CD8-positive, alpha-beta memory T cell (primary cell): ENCODE measurements at regions not wholly inside any gene's neighbourhood (a gene's known extent, or its start where the extent isn't known, plus 50 kb on each side); places are given as distances from the start of the nearest gene placed in this dataset.

Experiments
- CTCF ChIA-PET: fragments of 350-600 bp; sonication (Branson Sonifier 250); formaldehyde crosslinking; loops from one replicate; lab custom pipeline; 2021; ENCODE audit warnings: antibody characterized with exemption; lab: Charles Lee
- POLR2A ChIA-PET: fragments of 350-600 bp; sonication (Branson Sonifier 250); formaldehyde crosslinking; loops from one replicate; lab custom pipeline; 2021; ENCODE audit warnings: antibody characterized with exemption; lab: Charles Lee
- DNase-seq, 5 donors: peaks; one replicate each; pipeline versions ENCODE4 v3.0.0 to v3.0.0-alpha.2; 2020 to 2022; ENCODE audit warnings: mixed read lengths in 1 of 5
- H3K27ac ChIP-seq: one replicate; pipeline ENCODE4 v1.7.0; 2013; ENCODE audit warnings: low read depth, mild to moderate bottlenecking, low read length, moderate library complexity
- H3K27me3 ChIP-seq: 2 replicates; pipeline ENCODE4 v1.7.0; 2013; ENCODE audit warnings: low read length, mild to moderate bottlenecking; ENCODE audit not compliant: insufficient read depth, poor library complexity, severe bottlenecking
- H3K36me3 ChIP-seq: 2 replicates; pipeline ENCODE4 v1.7.0; 2013; ENCODE audit warnings: mild to moderate bottlenecking, low read length, moderate library complexity; ENCODE audit not compliant: insufficient read depth
- H3K4me1 ChIP-seq: 2 replicates; pipeline ENCODE4 v1.7.0; 2013; ENCODE audit warnings: mild to moderate bottlenecking, low read length, moderate library complexity; ENCODE audit not compliant: insufficient read depth
- H3K4me3 ChIP-seq: 2 replicates; pipeline ENCODE4 v1.7.0; 2013; ENCODE audit warnings: mild to moderate bottlenecking, low read length
- H3K9me3 ChIP-seq: 2 replicates; pipeline ENCODE4 v1.7.0; 2013; ENCODE audit warnings: mild to moderate bottlenecking, low read length
- H3K27ac Mint-ChIP-seq, 8 donors: one replicate each; pipeline ENCODE4 v1.8.0; 2020 to 2021; ENCODE audit warnings: mixed read lengths in 8 of 8, mild to moderate bottlenecking in 6 of 8, inconsistent platforms in 3 of 8, moderate library complexity in 3 of 8
- H3K27me3 Mint-ChIP-seq, 2 donors: one replicate each; pipeline ENCODE4 v1.8.0; 2020 to 2021; ENCODE audit warnings: mixed read lengths in 2 of 2, mild to moderate bottlenecking in 1 of 2, moderate library complexity in 1 of 2
- H3K36me3 Mint-ChIP-seq, 3 donors: one replicate each; pipeline ENCODE4 v1.8.0; 2020 to 2021; ENCODE audit warnings: mixed read lengths in 3 of 3, inconsistent platforms in 1 of 3, mild to moderate bottlenecking in 1 of 3
- H3K4me1 Mint-ChIP-seq, 3 donors: one replicate each; pipeline ENCODE4 v1.8.0; 2020 to 2021; ENCODE audit warnings: mixed read lengths in 3 of 3, inconsistent platforms in 1 of 3, mild to moderate bottlenecking in 1 of 3
- H3K4me3 Mint-ChIP-seq, 7 donors: one replicate each; pipeline ENCODE4 v1.8.0; 2020 to 2021; ENCODE audit warnings: mixed read lengths in 7 of 7, mild to moderate bottlenecking in 6 of 7, moderate library complexity in 4 of 7, inconsistent platforms in 2 of 7
- H3K9me3 Mint-ChIP-seq, 5 donors: one replicate each; pipeline ENCODE4 v1.8.0; 2020 to 2022; ENCODE audit warnings: mixed read lengths in 5 of 5, mild to moderate bottlenecking in 3 of 5, moderate library complexity in 2 of 5, inconsistent platforms in 1 of 5

- Mint-ChIP-seq H3K4me3 (no peak overlapping the region), H3K36me3 (peaks cover 0 to 52% (median 1%) of the 10 kb centered on the region in 3 donors), H3K9me3 (peaks cover 24 to 37% (median 35%) of the 10 kb centered on the region in 5 donors), H3K27me3 (peaks cover 11 to 18% of the 10 kb centered on the region in 2 donors), H3K4me1 (peaks cover 6 to 7% (median 7%) of the 10 kb centered on the region in 3 donors), H3K27ac (no peak overlapping the region)
- no peak overlapping the region for H3K27ac ChIP-seq
- no peak overlapping the region for H3K4me3 ChIP-seq
- peaks cover 7% of the 10 kb centered on the region for H3K9me3 ChIP-seq
- ChIA-PET POLR2A (no interaction called here), CTCF (no interaction called here)
- H3K36me3 ChIP-seq = no peaks in the 10 kb centered on the region
- no peaks in the 10 kb centered on the region for H3K4me1 ChIP-seq
- DNase-seq = no peak
- no peaks in the 10 kb centered on the region for H3K27me3 ChIP-seq
Observed at GRCh38 chr5:110070836-110071235, 381.1 kb downstream of the MAN2A1 start.

GRCh38 chr5:110072651-110073050 lies 382.9 kb downstream of the MAN2A1 start:
- ChIA-PET CTCF (no interaction called here), POLR2A (interaction anchor here (0.7 kb wide), 1 partner anchor 65 kb away, joined by 5 read pairs; no protein-coding TSS in a partner anchor)
- H3K9me3 Mint-ChIP-seq = peaks cover 24 to 37% (median 35%) of the 10 kb centered on the region in 5 donors
- H3K36me3 Mint-ChIP-seq = peaks cover 0 to 59% (median 0%) of the 10 kb centered on the region in 3 donors
- no peak for DNase-seq
- peaks cover 0 to 1% (median under 1%) of the 10 kb centered on the region in 3 donors for H3K4me1 Mint-ChIP-seq
- H3K27ac ChIP-seq = no peak overlapping the region
- H3K36me3 ChIP-seq = no peaks in the 10 kb centered on the region
- H3K9me3 ChIP-seq = peaks cover 7% of the 10 kb centered on the region
- H3K4me1 ChIP-seq = no peaks in the 10 kb centered on the region
- H3K4me3 Mint-ChIP-seq = no peak overlapping the region
- peaks cover 14 to 33% of the 10 kb centered on the region in 2 donors for H3K27me3 Mint-ChIP-seq
- H3K27me3 ChIP-seq = no peaks in the 10 kb centered on the region
- no peak overlapping the region for H3K4me3 ChIP-seq
- no peak overlapping the region for H3K27ac Mint-ChIP-seq

GRCh38 chr5:110073534-110073933 lies 383.8 kb downstream of the MAN2A1 start:
- Histone ChIP-seq H3K4me3 (no peak overlapping the region), H3K27me3 (no peaks in the 10 kb centered on the region), H3K9me3 (peaks cover 7% of the 10 kb centered on the region), H3K36me3 (no peaks in the 10 kb centered on the region), H3K4me1 (no peaks in the 10 kb centered on the region), H3K27ac (no peak overlapping the region)
- CTCF ChIA-PET = no interaction called here
- Mint-ChIP-seq H3K27me3 (peaks cover 14 to 38% of the 10 kb centered on the region in 2 donors), H3K4me1 (no peaks in the 10 kb centered on the region), H3K27ac (no peak overlapping the region), H3K36me3 (peaks cover 0 to 54% (median 0%) of the 10 kb centered on the region in 3 donors), H3K4me3 (no peak overlapping the region), H3K9me3 (peaks cover 24 to 37% (median 33%) of the 10 kb centered on the region in 5 donors)
- no peak for DNase-seq
- POLR2A ChIA-PET = no interaction called here

GRCh38 chr5:110075656-110076055 lies 385.9 kb downstream of the MAN2A1 start:
- H3K4me3 ChIP-seq = no peak overlapping the region
- Mint-ChIP-seq H3K36me3 (peaks cover 0 to 38% (median 0%) of the 10 kb centered on the region in 3 donors), H3K4me3 (no peak overlapping the region), H3K27me3 (peaks cover 14 to 38% of the 10 kb centered on the region in 2 donors), H3K4me1 (no peaks in the 10 kb centered on the region), H3K27ac (no peak overlapping the region), H3K9me3 (peaks cover 21 to 29% (median 24%) of the 10 kb centered on the region in 5 donors)
- peaks cover 7% of the 10 kb centered on the region for H3K9me3 ChIP-seq
- no peaks in the 10 kb centered on the region for H3K4me1 ChIP-seq
- POLR2A ChIA-PET = no interaction called here
- no peak overlapping the region for H3K27ac ChIP-seq
- H3K36me3 ChIP-seq = no peaks in the 10 kb centered on the region
- H3K27me3 ChIP-seq = no peaks in the 10 kb centered on the region
- CTCF ChIA-PET = no interaction called here
- no peak for DNase-seq

- POLR2A ChIA-PET = no interaction called here
- no peak overlapping the region for H3K4me3 ChIP-seq
- H3K27ac ChIP-seq = no peak overlapping the region
- H3K27me3 Mint-ChIP-seq = peaks cover 14 to 36% of the 10 kb centered on the region in 2 donors
- no peaks in the 10 kb centered on the region for H3K4me1 Mint-ChIP-seq
- peaks cover 19 to 26% (median 23%) of the 10 kb centered on the region in 5 donors for H3K9me3 Mint-ChIP-seq
- H3K27me3 ChIP-seq = no peaks in the 10 kb centered on the region
- no peak overlapping the region for H3K4me3 Mint-ChIP-seq
- peaks cover 7% of the 10 kb centered on the region for H3K9me3 ChIP-seq
- no peak overlapping the region for H3K27ac Mint-ChIP-seq
- DNase-seq = no peak
- no peaks in the 10 kb centered on the region for H3K36me3 ChIP-seq
- peaks cover 0 to 32% (median 0%) of the 10 kb centered on the region in 3 donors for H3K36me3 Mint-ChIP-seq
- H3K4me1 ChIP-seq = no peaks in the 10 kb centered on the region
- CTCF ChIA-PET = no interaction called here
Observed at GRCh38 chr5:110077147-110077546, 387.4 kb downstream of the MAN2A1 start.

- H3K9me3 ChIP-seq = no peaks in the 10 kb centered on the region
- no peaks in the 10 kb centered on the region for H3K36me3 ChIP-seq
- H3K27ac Mint-ChIP-seq = no peak overlapping the region
- ChIA-PET CTCF (no interaction called here), POLR2A (no interaction called here)
- peaks cover 4 to 9% (median 5%) of the 10 kb centered on the region in 3 donors for H3K4me1 Mint-ChIP-seq
- no peak overlapping the region for H3K4me3 Mint-ChIP-seq
- no peaks in the 10 kb centered on the region for H3K4me1 ChIP-seq
- H3K36me3 Mint-ChIP-seq = peaks cover 0 to 4% (median 0%) of the 10 kb centered on the region in 3 donors
- peaks cover 1 to 18% of the 10 kb centered on the region in 2 donors for H3K27me3 Mint-ChIP-seq
- H3K9me3 Mint-ChIP-seq = peaks cover 0 to 3% (median 0%) of the 10 kb centered on the region in 5 donors
- H3K27me3 ChIP-seq = no peaks in the 10 kb centered on the region
- H3K27ac ChIP-seq = no peak overlapping the region
- no peak for DNase-seq
- H3K4me3 ChIP-seq = no peak overlapping the region
Observed at GRCh38 chr5:110082194-110082593, 392.5 kb downstream of the MAN2A1 start.

- H3K9me3 Mint-ChIP-seq = no peaks in the 10 kb centered on the region
- H3K27ac Mint-ChIP-seq = no peak overlapping the region
- H3K27me3 Mint-ChIP-seq = peaks cover 0 to 12% of the 10 kb centered on the region in 2 donors
- ChIA-PET CTCF (no interaction called here), POLR2A (no interaction called here)
- H3K4me3 ChIP-seq = no peak overlapping the region
- H3K36me3 ChIP-seq = no peaks in the 10 kb centered on the region
- peaks cover 4 to 10% (median 6%) of the 10 kb centered on the region in 3 donors for H3K4me1 Mint-ChIP-seq
- no peak overlapping the region for H3K27ac ChIP-seq
- no peaks in the 10 kb centered on the region for H3K9me3 ChIP-seq
- H3K4me3 Mint-ChIP-seq = no peak overlapping the region
- no peaks in the 10 kb centered on the region for H3K36me3 Mint-ChIP-seq
- H3K4me1 ChIP-seq = no peaks in the 10 kb centered on the region
- no peak for DNase-seq
- H3K27me3 ChIP-seq = no peaks in the 10 kb centered on the region
Observed at GRCh38 chr5:110082863-110083262, 393.1 kb downstream of the MAN2A1 start.

GRCh38 chr5:110085826-110086225 lies 396.1 kb downstream of the MAN2A1 start:
- no peak overlapping the region for H3K4me3 Mint-ChIP-seq
- no peak for DNase-seq
- Histone ChIP-seq H3K36me3 (no peaks in the 10 kb centered on the region), H3K27ac (no peak overlapping the region), H3K4me3 (no peak overlapping the region), H3K27me3 (no peaks in the 10 kb centered on the region), H3K9me3 (no peaks in the 10 kb centered on the region), H3K4me1 (no peaks in the 10 kb centered on the region)
- ChIA-PET CTCF (no interaction called here), POLR2A (no interaction called here)
- H3K9me3 Mint-ChIP-seq = no peaks in the 10 kb centered on the region
- no peak overlapping the region for H3K27ac Mint-ChIP-seq
- peaks cover 0 to 8% of the 10 kb centered on the region in 2 donors for H3K27me3 Mint-ChIP-seq
- H3K36me3 Mint-ChIP-seq = no peaks in the 10 kb centered on the region
- peaks cover 4 to 10% (median 6%) of the 10 kb centered on the region in 3 donors for H3K4me1 Mint-ChIP-seq
